ENCODE measurements at regions not wholly inside any gene's neighbourhood (a gene's known extent, or its start where the extent isn't known, plus 50 kb on each side); places are given as distances from the start of the nearest gene placed in this dataset.

DNA sequence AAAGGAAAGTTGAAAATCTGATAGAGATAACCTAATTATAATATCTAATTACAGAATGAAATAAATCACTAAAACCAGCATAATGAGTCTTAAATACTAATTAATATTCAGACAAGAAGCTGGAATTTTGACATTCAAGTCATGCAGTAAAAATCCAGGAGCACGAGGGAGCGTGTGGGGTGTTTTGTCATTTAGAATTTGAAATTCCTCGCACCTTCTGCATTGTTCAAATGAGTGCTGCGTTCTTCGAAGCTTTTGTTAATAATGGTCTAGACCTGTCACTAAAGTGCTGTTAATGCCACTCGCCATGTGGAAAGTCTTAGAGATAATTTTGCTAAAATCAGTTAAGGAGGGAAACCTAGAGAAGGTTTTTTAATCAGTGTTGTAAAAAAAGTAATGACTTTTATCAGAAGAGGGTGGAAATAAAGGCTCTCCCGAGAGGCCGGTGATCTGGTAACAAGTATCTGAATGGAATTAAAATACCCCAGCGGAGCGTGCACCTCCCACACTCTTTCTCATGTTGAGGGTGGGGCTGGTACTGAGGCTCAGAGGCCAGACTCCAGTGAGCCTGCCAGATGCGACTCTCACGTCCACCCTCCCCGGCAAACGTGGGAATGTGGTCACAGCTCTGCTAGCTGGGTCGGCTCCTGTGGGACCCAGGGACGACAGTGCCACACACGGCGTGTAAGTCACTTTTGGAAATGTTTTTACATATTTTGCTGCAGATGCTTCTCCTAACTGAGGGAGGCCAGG, 69.4 kb upstream of the MYT1L start:
- TF ChIP-seq CTCF (IDR thresholded peaks at IDR 0.05; ENCODE audit: low read length): no peak
- TF ChIP-seq EZH2 (IDR thresholded peaks at IDR 0.05; ENCODE audit: borderline replicate concordance, low read length): no peak
